GM23248 (cell line): ENCODE measurements at regions not wholly inside any gene's neighbourhood (a gene's known extent, or its start where the extent isn't known, plus 50 kb on each side); places are given as distances from the start of the nearest gene placed in this dataset.

Source experiments
- DNase-seq: peaks from one replicate; pipeline ENCODE4 v3.0.0-alpha.2; 2015
- H2AFZ ChIP-seq: fragments of 200-600 bp; sonication (generic); 2 replicates; pipeline ENCODE4 v1.6.1; 2016; ENCODE audit warnings: antibody characterized with exemption
- H3F3A ChIP-seq: fragments of 200-600 bp; sonication (generic); 2 replicates; pipeline ENCODE4 v1.6.1; 2016; ENCODE audit warnings: mild to moderate bottlenecking, antibody characterized with exemption, mixed run types; ENCODE audit not compliant: insufficient read depth
- H3K27ac ChIP-seq: fragments of 200-600 bp; sonication (generic); 2 replicates; pipeline ENCODE4 v1.5.1; 2016; ENCODE audit warnings: mild to moderate bottlenecking
- H3K27me3 ChIP-seq: fragments of 200-600 bp; sonication (generic); replicated peaks from 2 replicates; pipeline ENCODE4 v1.6.1; 2016; ENCODE audit warnings: mild to moderate bottlenecking; ENCODE audit not compliant: insufficient read depth
- H3K36me3 ChIP-seq: fragments of 200-600 bp; sonication (generic); 2 replicates; pipeline ENCODE4 v1.6.1; 2016; ENCODE audit warnings: low read depth, mild to moderate bottlenecking
- H3K4me1 ChIP-seq: fragments of 200-600 bp; sonication (generic); 2 replicates; pipeline ENCODE4 v1.6.1; 2016; ENCODE audit warnings: mild to moderate bottlenecking; ENCODE audit not compliant: insufficient read depth
- H3K4me2 ChIP-seq: fragments of 200-600 bp; sonication (generic); one replicate; pipeline ENCODE4 v1.6.1; 2016; ENCODE audit warnings: mild to moderate bottlenecking; ENCODE audit not compliant: unreplicated experiment
- H3K4me3 ChIP-seq: fragments of 200-600 bp; sonication (generic); 2 replicates; pipeline ENCODE4 v1.5.1; 2016; ENCODE audit warnings: mild to moderate bottlenecking
- H3K79me2 ChIP-seq: fragments of 200-600 bp; sonication (generic); 2 replicates; pipeline ENCODE4 v1.6.1; 2016; ENCODE audit warnings: mild to moderate bottlenecking; ENCODE audit not compliant: insufficient read depth
- H3K9ac ChIP-seq: fragments of 200-600 bp; sonication (generic); 2 replicates; pipeline ENCODE4 v1.6.1; 2016; ENCODE audit warnings: mild to moderate bottlenecking
- H3K9me2 ChIP-seq: fragments of 200-600 bp; sonication (generic); 2 replicates; pipeline ENCODE4 v1.6.1; 2016; ENCODE audit warnings: mixed run types, mild to moderate bottlenecking, moderate library complexity; ENCODE audit not compliant: insufficient read depth
- H3K9me3 ChIP-seq: fragments of 200-600 bp; sonication (generic); one replicate; pipeline ENCODE4 v1.6.1; 2017; ENCODE audit warnings: low read depth
- H4K20me1 ChIP-seq: fragments of 200-600 bp; sonication (generic); 2 replicates; pipeline ENCODE4 v1.6.0; 2016; ENCODE audit not compliant: insufficient read depth
- EZH2 ChIP-seq: fragments of 200-600 bp; sonication (generic); IDR thresholded peaks from 2 replicates; pipeline ENCODE4 v1.6.1; 2018; ENCODE audit warnings: antibody characterized with exemption, mild to moderate bottlenecking; ENCODE audit not compliant: insufficient read depth, poor library complexity, severe bottlenecking
- EZH2phosphoT487 ChIP-seq: fragments of 200-600 bp; sonication (generic); IDR thresholded peaks from 2 replicates; pipeline ENCODE4 v1.6.1; 2018; ENCODE audit warnings: antibody characterized with exemption, moderate library complexity, mild to moderate bottlenecking, low read depth; ENCODE audit not compliant: insufficient read depth
- WGBS, 2 experiments: methylation state at CpG; one replicate each; pipeline ENCODE4 v1.1.6; 2015 to 2017; ENCODE audit warnings: low lambda C conversion rate in 2 of 2, low coverage in 1 of 2; ENCODE audit errors: missing lambda C conversion rate in 2 of 2; 5-methylcytosine and 5-hydroxymethylcytosine counted together
- in situ Hi-C: fragments of 300-500 bp; cut with MboI; formaldehyde crosslinking; loops from 2 replicates; pipeline ENCODE4 v1.15.0; 2020

GRCh38 chr21:18191139-18191538, 53.5 kb upstream of the CHODL start:
- TF ChIP-seq EZH2phosphoT487 = no peak
- TF ChIP-seq EZH2 = no peak
- H3K9me3 ChIP-seq = no peaks in the 10 kb centered on the region
- H3K27me3 ChIP-seq = no peaks in the 10 kb centered on the region
- no peak overlapping the region for H3K4me3 ChIP-seq
- H3K4me1 ChIP-seq = no peaks in the 10 kb centered on the region
- in situ Hi-C loops = no loop called here
- DNase-seq = no peak
- no peaks in the 10 kb centered on the region for H3K9me2 ChIP-seq
- no peak overlapping the region for H3K27ac ChIP-seq
- no peak overlapping the region for H3K4me2 ChIP-seq
- H3F3A ChIP-seq = no peaks in the 10 kb centered on the region
- H3K36me3 ChIP-seq = no peaks in the 10 kb centered on the region
- H3K79me2 ChIP-seq = no peaks in the 10 kb centered on the region
- no peaks in the 10 kb centered on the region for H4K20me1 ChIP-seq
- H3K9ac ChIP-seq = no peak overlapping the region
- H2AFZ ChIP-seq = no peak overlapping the region

GRCh38 chr21:18178509-18178908, 66.1 kb upstream of the CHODL start:
- Histone ChIP-seq H3F3A (no peaks in the 10 kb centered on the region), H2AFZ (no peak overlapping the region), H3K79me2 (no peaks in the 10 kb centered on the region), H3K4me3 (no peak overlapping the region), H3K4me2 (no peak overlapping the region), H3K9me2 (no peaks in the 10 kb centered on the region), H3K9ac (no peak overlapping the region), H4K20me1 (no peaks in the 10 kb centered on the region), H3K9me3 (no peaks in the 10 kb centered on the region), H3K27ac (no peak overlapping the region), H3K27me3 (no peaks in the 10 kb centered on the region), H3K4me1 (no peaks in the 10 kb centered on the region), H3K36me3 (no peaks in the 10 kb centered on the region)
- DNase-seq = no peak
- in situ Hi-C loops = no loop called here
- TF ChIP-seq EZH2 (no peak), EZH2phosphoT487 (no peak)

DNA sequence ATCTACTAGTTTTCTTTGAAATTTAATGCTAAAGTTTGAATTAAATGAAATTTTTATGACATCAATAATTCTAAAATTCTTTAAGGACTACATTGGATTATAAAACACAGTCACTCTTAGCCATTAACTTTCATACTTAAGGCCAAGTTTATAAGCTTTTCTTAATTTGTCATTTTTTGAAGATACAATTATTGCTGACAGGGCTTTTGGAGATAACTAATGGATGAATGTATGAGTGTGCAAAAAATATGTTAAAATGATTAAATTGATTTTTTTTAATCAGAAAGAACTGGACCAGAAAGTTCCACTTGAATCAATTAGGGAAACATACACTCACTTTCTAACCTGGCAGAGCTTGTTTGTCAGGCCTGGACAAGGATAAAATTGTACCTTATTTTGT, 70.3 kb upstream of the CHODL start:
- Histone ChIP-seq H3K79me2 (no peaks in the 10 kb centered on the region), H4K20me1 (no peaks in the 10 kb centered on the region), H3K4me3 (no peak overlapping the region), H3K9ac (no peak overlapping the region), H3K27ac (no peak overlapping the region), H3F3A (no peaks in the 10 kb centered on the region), H3K4me2 (no peak overlapping the region), H3K27me3 (no peaks in the 10 kb centered on the region), H3K9me3 (no peaks in the 10 kb centered on the region), H3K36me3 (no peaks in the 10 kb centered on the region), H3K9me2 (no peaks in the 10 kb centered on the region), H2AFZ (no peak overlapping the region), H3K4me1 (no peaks in the 10 kb centered on the region)
- in situ Hi-C loops = no loop called here
- DNase-seq = no peak
- TF ChIP-seq EZH2 = no peak
- no peak for TF ChIP-seq EZH2phosphoT487

- H3K27me3 ChIP-seq = no peaks in the 10 kb centered on the region
- H3K9ac ChIP-seq = no peak overlapping the region
- in situ Hi-C loops = no loop called here
- H3K79me2 ChIP-seq = no peaks in the 10 kb centered on the region
- no peaks in the 10 kb centered on the region for H3F3A ChIP-seq
- DNase-seq = no peak
- H4K20me1 ChIP-seq = no peaks in the 10 kb centered on the region
- no peak overlapping the region for H3K27ac ChIP-seq
- H3K4me2 ChIP-seq = no peak overlapping the region
- TF ChIP-seq EZH2 (no peak), EZH2phosphoT487 (no peak)
- no peak overlapping the region for H2AFZ ChIP-seq
- H3K4me3 ChIP-seq = no peak overlapping the region
- no peaks in the 10 kb centered on the region for H3K9me2 ChIP-seq
- no peaks in the 10 kb centered on the region for H3K36me3 ChIP-seq
- WGBS, 2 experiments = 57 to 69% methylated on average over 1 of the region's 2 CpGs
- no peaks in the 10 kb centered on the region for H3K4me1 ChIP-seq
- peaks cover 2% of the 10 kb centered on the region for H3K9me3 ChIP-seq
Measured at GRCh38 chr21:18170829-18171228, 73.8 kb upstream of the CHODL start.

GRCh38 chr21:18170221-18170620, 74.4 kb upstream of the CHODL start:
- no peaks in the 10 kb centered on the region for H3F3A ChIP-seq
- no peaks in the 10 kb centered on the region for H3K36me3 ChIP-seq
- no peak overlapping the region for H2AFZ ChIP-seq
- no peak overlapping the region for H3K4me2 ChIP-seq
- no peaks in the 10 kb centered on the region for H3K79me2 ChIP-seq
- H3K4me3 ChIP-seq = no peak overlapping the region
- no peaks in the 10 kb centered on the region for H3K9me2 ChIP-seq
- 72 to 74% methylated on average over 2 of the region's 2 CpGs for WGBS, 2 experiments
- H3K27ac ChIP-seq = no peak overlapping the region
- no peak overlapping the region for H3K9ac ChIP-seq
- no peak for DNase-seq
- no peaks in the 10 kb centered on the region for H3K4me1 ChIP-seq
- H4K20me1 ChIP-seq = no peaks in the 10 kb centered on the region
- H3K9me3 ChIP-seq = peaks cover 2% of the 10 kb centered on the region
- no peaks in the 10 kb centered on the region for H3K27me3 ChIP-seq
- no peak for TF ChIP-seq EZH2phosphoT487
- no peak for TF ChIP-seq EZH2
- in situ Hi-C loops = no loop called here
